Fibroblast of lung (primary cell): ENCODE measurements at regions not wholly inside any gene's neighbourhood (a gene's known extent, or its start where the extent isn't known, plus 50 kb on each side); places are given as distances from the start of the nearest gene placed in this dataset.

Experiments used
- DNase-seq, 2 donors: peaks; one replicate each; pipeline versions ENCODE4 v3.0.0 to v3.0.0-alpha.2; 2010; ENCODE audit warnings: low read depth in 2 of 2
- H2AFZ ChIP-seq: 2 replicates; pipeline ENCODE4 v1.5.1; 2012; ENCODE audit warnings: low read length, control low read depth, inconsistent platforms
- H3K27ac ChIP-seq: 2 replicates; pipeline ENCODE4 v1.5.1; 2011; ENCODE audit warnings: low read length, control low read depth; ENCODE audit not compliant: insufficient read depth
- H3K27me3 ChIP-seq: 2 replicates; pipeline ENCODE4 v1.5.1; 2011; ENCODE audit warnings: mild to moderate bottlenecking, low read length; ENCODE audit not compliant: control insufficient read depth, insufficient read depth
- H3K36me3 ChIP-seq: 2 replicates; pipeline ENCODE4 v1.5.1; 2011; ENCODE audit warnings: low read length; ENCODE audit not compliant: control insufficient read depth, insufficient read depth
- H3K4me1 ChIP-seq: 2 replicates; pipeline ENCODE4 v1.5.1; 2011; ENCODE audit warnings: low read length; ENCODE audit not compliant: control insufficient read depth, insufficient read depth; ENCODE audit errors: extremely low read depth
- H3K4me2 ChIP-seq: 2 replicates; pipeline ENCODE4 v1.5.1; 2011; ENCODE audit warnings: low read length, control low read depth; ENCODE audit not compliant: insufficient read depth; ENCODE audit errors: extremely low read depth
- H3K4me3 ChIP-seq, 4 experiments: fragments of 200-600 bp in 1 of 4; sonication (generic) in 1 of 4; replicated peaks in 1 of 4; 2 replicates each; pipeline ENCODE4 v1.5.1; 2011 to 2016; ENCODE audit warnings: low read length in 4 of 4, low read depth in 3 of 4, mild to moderate bottlenecking in 3 of 4, control low read depth in 2 of 4, inconsistent platforms in 1 of 4, mixed read lengths in 1 of 4; ENCODE audit not compliant: insufficient read depth in 1 of 4; ENCODE audit errors: control extremely low read depth in 1 of 4
- H3K79me2 ChIP-seq: 2 replicates; pipeline ENCODE4 v1.5.1; 2012; ENCODE audit warnings: mild to moderate bottlenecking, low read length, inconsistent platforms; ENCODE audit not compliant: control insufficient read depth, insufficient read depth
- H3K9ac ChIP-seq: 2 replicates; pipeline ENCODE4 v1.5.1; 2011; ENCODE audit warnings: mild to moderate bottlenecking, low read length, control low read depth; ENCODE audit not compliant: insufficient read depth
- H3K9me3 ChIP-seq: 2 replicates; pipeline ENCODE4 v1.5.1; 2012; ENCODE audit warnings: low read depth, low read length; ENCODE audit not compliant: control insufficient read depth, insufficient read depth
- H4K20me1 ChIP-seq: 2 replicates; pipeline ENCODE4 v1.5.1; 2011; ENCODE audit warnings: low read length; ENCODE audit not compliant: control insufficient read depth, insufficient read depth; ENCODE audit errors: extremely low read depth
- CTCF ChIP-seq, 2 donors: IDR thresholded peaks in 1 of 2; conservative IDR thresholded peaks in 1 of 2; 1 replicate in 1 of 2; 2 replicates in 1 of 2; pipeline ENCODE4 v1.5.1; 2011 to 2012; ENCODE audit warnings: low read length in 2 of 2, control low read depth in 1 of 2, inconsistent platforms in 1 of 2, low read depth in 1 of 2, mild to moderate bottlenecking in 1 of 2
- EZH2 ChIP-seq: IDR thresholded peaks from 2 replicates; pipeline ENCODE4 v1.5.1; 2012; ENCODE audit warnings: low read length, control low read depth, mild to moderate bottlenecking; ENCODE audit errors: missing control alignments

- Histone ChIP-seq H2AFZ (no peak overlapping the region), H3K4me2 (no peak overlapping the region), H3K9ac (no peak overlapping the region), H3K9me3 (no peaks in the 10 kb centered on the region), H3K4me3 (no peak overlapping the region), H3K27me3 (no peaks in the 10 kb centered on the region), H4K20me1 (no peaks in the 10 kb centered on the region), H3K27ac (no peak overlapping the region), H3K36me3 (no peaks in the 10 kb centered on the region), H3K79me2 (no peaks in the 10 kb centered on the region), H3K4me1 (peaks cover 24% of the 10 kb centered on the region)
- TF ChIP-seq CTCF (conservative IDR thresholded peaks at IDR 0.05 in 1 of 2, IDR thresholded peaks at IDR 0.05 in 1 of 2; ENCODE audit: low read depth in 1 of 2, low read length in 2 of 2) (no peak), EZH2 (no peak)
- DNase-seq = no peak
These were observed 63.3 kb upstream of the ARHGAP29 start for GRCh38 chr1:94300731-94301130.

DNA sequence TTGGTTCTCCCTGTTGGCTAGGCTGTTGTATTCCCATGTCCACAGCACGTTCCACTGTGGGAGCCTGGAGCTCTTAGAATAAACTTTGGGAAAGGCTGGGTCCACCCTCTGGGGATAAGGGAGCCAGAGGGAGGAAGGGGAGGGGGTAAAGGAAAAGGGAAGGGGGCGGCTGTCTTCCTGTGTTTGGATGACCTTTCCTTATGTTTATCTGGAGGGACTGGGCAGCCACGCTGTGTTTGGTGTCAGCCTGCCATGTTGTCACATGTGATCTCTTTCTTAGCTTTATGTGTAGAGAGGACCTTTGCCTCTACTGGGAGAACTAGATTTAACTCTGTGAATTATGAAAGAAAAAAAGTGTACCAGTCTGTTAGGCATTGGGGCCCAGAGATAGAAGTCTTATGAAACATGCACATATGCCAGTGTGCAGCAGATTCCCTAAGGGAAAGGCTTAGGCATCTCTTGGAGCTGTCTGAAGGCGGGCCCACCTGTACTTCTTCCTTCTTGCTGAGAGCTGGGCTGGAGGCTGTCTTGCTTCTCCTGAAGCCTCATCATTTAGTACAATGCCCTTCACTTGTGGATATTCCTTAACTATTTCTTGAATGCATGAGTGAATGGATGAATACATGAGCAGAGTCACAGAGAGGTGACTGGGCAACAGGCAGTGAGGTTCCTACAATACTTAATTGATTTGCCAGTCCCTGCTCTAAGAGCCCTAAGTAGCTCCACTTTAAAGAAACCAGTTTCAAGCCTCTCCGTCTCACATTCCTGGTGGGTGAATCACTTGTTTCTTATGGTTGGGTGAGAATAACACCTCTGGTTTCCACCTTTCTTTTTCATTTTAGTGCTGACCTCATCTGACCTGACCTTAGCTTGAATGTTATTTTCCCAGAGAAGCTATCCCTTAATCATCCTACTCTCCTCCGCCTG, 62.5 kb upstream of the ARHGAP29 start:
- H3K27ac ChIP-seq = no peak overlapping the region

GRCh38 chr1:94298861-94299260, 61.5 kb upstream of the ARHGAP29 start:
- Histone ChIP-seq H3K9ac (no peak overlapping the region), H3K27me3 (no peaks in the 10 kb centered on the region), H4K20me1 (no peaks in the 10 kb centered on the region), H3K4me1 (peaks cover 19% of the 10 kb centered on the region), H3K79me2 (no peaks in the 10 kb centered on the region), H3K4me2 (peak overlapping the region; percentile 23), H2AFZ (no peak overlapping the region), H3K27ac (no peak overlapping the region), H3K9me3 (no peaks in the 10 kb centered on the region), H3K36me3 (no peaks in the 10 kb centered on the region), H3K4me3 (no peak overlapping the region)
- TF ChIP-seq CTCF (conservative IDR thresholded peaks at IDR 0.05 in 1 of 2, IDR thresholded peaks at IDR 0.05 in 1 of 2; ENCODE audit: low read depth in 1 of 2, low read length in 2 of 2) (no peak), EZH2 (no peak)
- DNase-seq = peak in 1 of 2 donors; percentile 83

More for the DNA sequence above, 62.5 kb upstream of the ARHGAP29 start:
- peaks cover 23% of the 10 kb centered on the region for H3K4me1 ChIP-seq
- H3K27me3 ChIP-seq = no peaks in the 10 kb centered on the region
- H3K4me2 ChIP-seq = no peak overlapping the region
- H4K20me1 ChIP-seq = no peaks in the 10 kb centered on the region
- H3K9ac ChIP-seq = no peak overlapping the region
- H2AFZ ChIP-seq = no peak overlapping the region
- no peak for TF ChIP-seq EZH2
- no peak for TF ChIP-seq CTCF (conservative IDR thresholded peaks at IDR 0.05 in 1 of 2, IDR thresholded peaks at IDR 0.05 in 1 of 2; ENCODE audit: low read depth in 1 of 2, low read length in 2 of 2)
- no peaks in the 10 kb centered on the region for H3K79me2 ChIP-seq
- H3K36me3 ChIP-seq = no peaks in the 10 kb centered on the region
- no peak overlapping the region for H3K4me3 ChIP-seq
- peak; percentile 60 to 85 for DNase-seq
- H3K9me3 ChIP-seq = no peaks in the 10 kb centered on the region
